ENCODE measurements at regions not wholly inside any gene's neighbourhood (a gene's known extent, or its start where the extent isn't known, plus 50 kb on each side); places are given as distances from the start of the nearest gene placed in this dataset.

DNA sequence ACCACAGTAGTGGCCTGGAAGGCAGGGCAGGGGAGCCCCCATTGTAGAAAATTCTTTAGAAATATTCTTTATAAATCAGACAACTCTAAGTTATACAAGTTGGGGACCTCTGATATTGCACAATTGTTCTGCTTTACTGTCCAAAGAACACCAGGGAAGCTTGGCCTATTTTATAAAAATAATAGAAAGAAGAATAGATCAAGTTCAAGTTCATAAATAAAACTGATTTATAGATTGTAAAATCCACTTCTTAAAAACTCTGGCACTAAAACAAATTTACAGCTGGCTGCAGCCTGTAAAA lies 55.0 kb upstream of the GALNT2 start:
- DNase-seq (ENCODE audit: extremely low spot score, insufficient read length, low read depth) (no peak), FAIRE-seq (no peak)

DNA sequence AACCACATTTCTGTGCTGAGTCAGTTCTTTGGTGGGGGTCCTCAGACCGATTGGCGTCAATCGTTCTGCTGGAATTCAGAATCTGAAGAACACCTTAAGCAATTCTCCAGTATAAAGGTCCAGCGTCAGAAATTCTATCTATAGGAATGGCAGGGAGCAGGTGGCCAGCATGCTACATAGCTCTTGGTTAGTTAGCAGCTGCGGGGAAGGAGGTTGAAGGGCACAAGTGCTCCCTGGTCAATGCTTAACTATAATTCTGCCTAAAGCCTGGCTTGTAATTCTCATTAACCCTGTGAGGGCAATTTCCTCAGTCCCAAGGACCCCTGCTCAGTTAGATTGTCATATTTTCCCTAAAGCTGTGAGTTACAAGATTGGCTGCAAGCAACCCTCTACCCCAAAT lies 54.3 kb upstream of the GALNT2 start:
- FAIRE-seq (no peak), DNase-seq (ENCODE audit: extremely low spot score, insufficient read length, low read depth) (no peak)

- no peak for FAIRE-seq
Observed at GRCh38 chr1:230016159-230016558, 50.9 kb upstream of the GALNT2 start.

More at GRCh38 chr1:230016159-230016558, 50.9 kb upstream of the GALNT2 start:
- no peak for DNase-seq (ENCODE audit: extremely low spot score, insufficient read length, low read depth)
